Urinary bladder (tissue), 3 donors: ENCODE measurements at regions not wholly inside any gene's neighbourhood (a gene's known extent, or its start where the extent isn't known, plus 50 kb on each side); places are given as distances from the start of the nearest gene placed in this dataset.

Experiments
- DNase-seq: peaks from one replicate; pipeline ENCODE4 v3.0.0-alpha.2; 2015; ENCODE audit errors: extremely low spot score
- H3K27ac ChIP-seq: one replicate; pipeline ENCODE4 v1.5.1; 2013; ENCODE audit warnings: low read depth, mild to moderate bottlenecking, moderate library complexity
- H3K36me3 ChIP-seq: one replicate; pipeline ENCODE4 v1.6.1; 2013; ENCODE audit warnings: mild to moderate bottlenecking, moderate library complexity; ENCODE audit not compliant: insufficient read depth
- H3K4me1 ChIP-seq: one replicate; pipeline ENCODE4 v1.6.1; 2013; ENCODE audit warnings: mild to moderate bottlenecking, moderate library complexity; ENCODE audit not compliant: insufficient read depth
- H3K4me3 ChIP-seq: one replicate; pipeline ENCODE4 v1.5.1; 2013; ENCODE audit warnings: low read depth, low read length
- WGBS: extraction: QIAGEN DNeasy Blood & Tissue Kit; methylation state at CpG from one replicate; pipeline ENCODE4 v1.1.7; 2013; 5-methylcytosine and 5-hydroxymethylcytosine counted together
- donor health status: healthy with polysubstance abuse.
- donor health status: healthy.

- H3K27ac ChIP-seq: no peak overlapping the region
- DNase-seq: no peak
- no peaks in the 10 kb centered on the region for H3K4me1 ChIP-seq
- WGBS: 81% methylated on average over 2 of the region's 2 CpGs
- H3K36me3 ChIP-seq: no peaks in the 10 kb centered on the region
- no peak overlapping the region for H3K4me3 ChIP-seq
These were observed 80.7 kb downstream of the CYRIA start for GRCh38 chr2:16584824-16585540.

GRCh38 chr2:16584084-16584483, 81.5 kb downstream of the CYRIA start:
- no peak overlapping the region for H3K27ac ChIP-seq
- no peaks in the 10 kb centered on the region for H3K36me3 ChIP-seq
- H3K4me3 ChIP-seq: no peak overlapping the region
- no peaks in the 10 kb centered on the region for H3K4me1 ChIP-seq
- no peak for DNase-seq
- WGBS: 93% methylated on average over 2 of the region's 2 CpGs

GRCh38 chr2:16581241-16581640, 84.4 kb downstream of the CYRIA start:
- H3K4me3 ChIP-seq: no peak overlapping the region
- no peak overlapping the region for H3K27ac ChIP-seq
- DNase-seq: no peak
- no peaks in the 10 kb centered on the region for H3K36me3 ChIP-seq
- WGBS: 94% methylated on average over 1 of the region's 1 CpG
- no peaks in the 10 kb centered on the region for H3K4me1 ChIP-seq

GRCh38 chr2:16578081-16578480, 87.6 kb downstream of the CYRIA start:
- 78% methylated on average over 3 of the region's 3 CpGs for WGBS
- H3K4me1 ChIP-seq: no peaks in the 10 kb centered on the region
- H3K27ac ChIP-seq: no peak overlapping the region
- H3K4me3 ChIP-seq: no peak overlapping the region
- no peak for DNase-seq
- no peaks in the 10 kb centered on the region for H3K36me3 ChIP-seq

GRCh38 chr2:16570516-16570915, 95.1 kb downstream of the CYRIA start:
- no peak for DNase-seq
- Histone ChIP-seq H3K27ac (no peak overlapping the region), H3K4me3 (no peak overlapping the region), H3K36me3 (no peaks in the 10 kb centered on the region), H3K4me1 (no peaks in the 10 kb centered on the region)
- 75% methylated on average over 3 of the region's 3 CpGs for WGBS

- no peaks in the 10 kb centered on the region for H3K36me3 ChIP-seq
- no peak overlapping the region for H3K27ac ChIP-seq
- H3K4me1 ChIP-seq: no peaks in the 10 kb centered on the region
- no peak for DNase-seq
- WGBS: 84% methylated on average over 4 of the region's 4 CpGs
- H3K4me3 ChIP-seq: no peak overlapping the region
These were observed 96.4 kb downstream of the CYRIA start for GRCh38 chr2:16568998-16569784.

- WGBS: 71% methylated on average over 4 of the region's 4 CpGs
- H3K4me1 ChIP-seq: no peaks in the 10 kb centered on the region
- no peak for DNase-seq
- no peak overlapping the region for H3K27ac ChIP-seq
- no peak overlapping the region for H3K4me3 ChIP-seq
- no peaks in the 10 kb centered on the region for H3K36me3 ChIP-seq
These were observed 98.9 kb downstream of the CYRIA start for GRCh38 chr2:16566701-16567100.

- Histone ChIP-seq H3K36me3 (no peaks in the 10 kb centered on the region), H3K27ac (no peak overlapping the region), H3K4me1 (no peaks in the 10 kb centered on the region), H3K4me3 (no peak overlapping the region)
- WGBS: 88% methylated on average over 8 of the region's 8 CpGs
- no peak for DNase-seq
These were observed 100.2 kb downstream of the CYRIA start for GRCh38 chr2:16565481-16565880.

- WGBS: 92% methylated on average over 3 of the region's 3 CpGs
- DNase-seq: no peak
- Histone ChIP-seq H3K27ac (no peak overlapping the region), H3K4me3 (no peak overlapping the region), H3K4me1 (no peaks in the 10 kb centered on the region), H3K36me3 (no peaks in the 10 kb centered on the region)
These were observed 104.0 kb downstream of the CYRIA start for GRCh38 chr2:16561676-16562075.

- Histone ChIP-seq H3K27ac (no peak overlapping the region), H3K4me3 (no peak overlapping the region), H3K4me1 (no peaks in the 10 kb centered on the region), H3K36me3 (no peaks in the 10 kb centered on the region)
- 91% methylated on average over 6 of the region's 6 CpGs for WGBS
- no peak for DNase-seq
These were observed 104.4 kb downstream of the CYRIA start for GRCh38 chr2:16561251-16561650.

- Histone ChIP-seq H3K4me3 (no peak overlapping the region), H3K27ac (no peak overlapping the region), H3K36me3 (no peaks in the 10 kb centered on the region), H3K4me1 (no peaks in the 10 kb centered on the region)
- DNase-seq: peak; percentile 14
- 61% methylated on average over 7 of the region's 7 CpGs for WGBS
These were observed 106.2 kb downstream of the CYRIA start for GRCh38 chr2:16559278-16560067.

- Histone ChIP-seq H3K27ac (no peak overlapping the region), H3K4me3 (no peak overlapping the region), H3K36me3 (no peaks in the 10 kb centered on the region), H3K4me1 (no peaks in the 10 kb centered on the region)
- DNase-seq: no peak
These were observed 111.5 kb downstream of the CYRIA start for GRCh38 chr2:16554060-16554583.

- WGBS: 68% methylated on average over 4 of the region's 4 CpGs
- Histone ChIP-seq H3K27ac (no peak overlapping the region), H3K4me1 (no peaks in the 10 kb centered on the region), H3K36me3 (no peaks in the 10 kb centered on the region), H3K4me3 (no peak overlapping the region)
- no peak for DNase-seq
These were observed 112.4 kb downstream of the CYRIA start for GRCh38 chr2:16553226-16553625.
